SU-DHL-6 (cell line): ENCODE measurements at regions not wholly inside any gene's neighbourhood (a gene's known extent, or its start where the extent isn't known, plus 50 kb on each side); places are given as distances from the start of the nearest gene placed in this dataset.

Source experiments
- H2AFZ ChIP-seq: fragments of 200-600 bp; sonication (generic); 2 replicates; pipeline ENCODE4 v1.6.1; 2014; ENCODE audit warnings: low read depth, mild to moderate bottlenecking, moderate library complexity, mixed read lengths, antibody characterized with exemption, low read length; ENCODE audit not compliant: severe bottlenecking
- H3F3A ChIP-seq: fragments of 200-600 bp; shearing (Covaris generic); 2 replicates; pipeline ENCODE4 v1.6.0; 2016; ENCODE audit warnings: antibody characterized with exemption, mild to moderate bottlenecking; ENCODE audit not compliant: insufficient read depth
- H3K27ac ChIP-seq: fragments of 200-600 bp; sonication (generic); 2 replicates; pipeline ENCODE4 v1.5.1; 2016; ENCODE audit warnings: low read depth, mild to moderate bottlenecking, low read length, moderate library complexity, mixed read lengths
- H3K27me3 ChIP-seq: fragments of 200-600 bp; sonication (generic), shearing (Covaris generic); 2 replicates; pipeline ENCODE4 v1.6.0; 2014; ENCODE audit warnings: mild to moderate bottlenecking, low read length
- H3K36me3 ChIP-seq: fragments of 200-600 bp; sonication (generic); 2 replicates; pipeline ENCODE4 v1.6.1; 2014; ENCODE audit warnings: mild to moderate bottlenecking, low read length, mixed read lengths
- H3K4me2 ChIP-seq: fragments of 300-600, 200-600 bp; shearing (Covaris generic), sonication (generic); 2 replicates; pipeline ENCODE4 v1.6.0; 2014; ENCODE audit warnings: low read length, low read depth, mild to moderate bottlenecking; ENCODE audit not compliant: poor library complexity, severe bottlenecking
- H3K4me3 ChIP-seq: fragments of 200-600 bp; sonication (generic); 2 replicates; pipeline ENCODE4 v1.5.1; 2014; ENCODE audit warnings: antibody characterized with exemption, low read length, mild to moderate bottlenecking, mixed read lengths; ENCODE audit not compliant: insufficient read depth, poor library complexity, severe bottlenecking
- H3K79me2 ChIP-seq: fragments of 200-600 bp; sonication (generic); 2 replicates; pipeline ENCODE4 v1.6.1; 2014; ENCODE audit warnings: mild to moderate bottlenecking, low read length, moderate library complexity; ENCODE audit not compliant: insufficient read depth
- H3K9ac ChIP-seq: fragments of 200-600 bp; sonication (generic); 2 replicates; pipeline ENCODE4 v1.7.0; 2014; ENCODE audit warnings: mild to moderate bottlenecking, low read length
- H3K9me2 ChIP-seq: fragments of 200-600 bp; sonication (generic); replicated peaks from 2 replicates; pipeline ENCODE4 v1.6.1; 2014; ENCODE audit warnings: low read length; ENCODE audit not compliant: insufficient read depth
- H3K9me3 ChIP-seq: fragments of 200-600 bp; sonication (generic); 2 replicates; pipeline ENCODE4 v1.6.1; 2014; ENCODE audit warnings: low read length, mixed read lengths; ENCODE audit not compliant: insufficient read depth
- H4K20me1 ChIP-seq: fragments of 200-600 bp; sonication (generic); 2 replicates; pipeline ENCODE4 v1.6.1; 2014; ENCODE audit warnings: low read depth, mild to moderate bottlenecking, antibody characterized with exemption, low read length, moderate library complexity, mixed read lengths
- EZH2phosphoT487 ChIP-seq: fragments of 200-600 bp; sonication (generic), shearing (Covaris generic); conservative IDR thresholded peaks from 2 replicates; pipeline ENCODE4 v1.6.1; 2018; ENCODE audit warnings: mild to moderate bottlenecking, antibody characterized with exemption, low read length, moderate library complexity, mixed read lengths
- TF ChIP-seq, protein P1 (sequence below): fragments of 200-600 bp; sonication (generic); IDR thresholded peaks from one replicate; pipeline ENCODE4 v1.5.1; 2017; ENCODE audit warnings: antibody characterized with exemption, mild to moderate bottlenecking, low read length, moderate library complexity; ENCODE audit not compliant: insufficient read depth, poor library complexity, severe bottlenecking

DNA sequence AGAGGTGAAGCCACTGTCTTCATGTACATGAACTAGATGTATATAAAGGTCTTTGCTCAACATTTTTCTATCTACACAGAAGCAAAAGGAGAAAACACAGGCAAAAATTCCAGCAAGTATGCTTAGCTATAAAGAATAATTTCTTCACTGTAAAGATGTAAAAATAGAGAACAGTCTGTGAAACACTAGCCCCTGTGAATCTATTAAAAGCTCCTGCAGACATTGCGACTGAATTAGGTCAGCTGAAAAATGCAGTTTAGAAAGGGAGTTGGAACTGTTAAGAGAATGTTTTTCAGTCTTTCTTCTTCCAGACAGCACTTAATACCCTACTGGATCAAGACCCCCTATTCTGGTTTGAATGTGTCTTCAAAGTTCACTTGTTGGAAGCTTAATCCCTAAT, 291.5 kb downstream of the KBTBD8 start:
- Histone ChIP-seq H3F3A (no peaks in the 10 kb centered on the region), H4K20me1 (no peaks in the 10 kb centered on the region)
- TF ChIP-seq EZH2phosphoT487: no peak
- TF ChIP-seq, protein P1, sequence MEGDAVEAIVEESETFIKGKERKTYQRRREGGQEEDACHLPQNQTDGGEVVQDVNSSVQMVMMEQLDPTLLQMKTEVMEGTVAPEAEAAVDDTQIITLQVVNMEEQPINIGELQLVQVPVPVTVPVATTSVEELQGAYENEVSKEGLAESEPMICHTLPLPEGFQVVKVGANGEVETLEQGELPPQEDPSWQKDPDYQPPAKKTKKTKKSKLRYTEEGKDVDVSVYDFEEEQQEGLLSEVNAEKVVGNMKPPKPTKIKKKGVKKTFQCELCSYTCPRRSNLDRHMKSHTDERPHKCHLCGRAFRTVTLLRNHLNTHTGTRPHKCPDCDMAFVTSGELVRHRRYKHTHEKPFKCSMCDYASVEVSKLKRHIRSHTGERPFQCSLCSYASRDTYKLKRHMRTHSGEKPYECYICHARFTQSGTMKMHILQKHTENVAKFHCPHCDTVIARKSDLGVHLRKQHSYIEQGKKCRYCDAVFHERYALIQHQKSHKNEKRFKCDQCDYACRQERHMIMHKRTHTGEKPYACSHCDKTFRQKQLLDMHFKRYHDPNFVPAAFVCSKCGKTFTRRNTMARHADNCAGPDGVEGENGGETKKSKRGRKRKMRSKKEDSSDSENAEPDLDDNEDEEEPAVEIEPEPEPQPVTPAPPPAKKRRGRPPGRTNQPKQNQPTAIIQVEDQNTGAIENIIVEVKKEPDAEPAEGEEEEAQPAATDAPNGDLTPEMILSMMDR: no peak

GRCh38 chr3:67290438-67290837, 292.3 kb downstream of the KBTBD8 start:
- H3K4me2 ChIP-seq: no peak overlapping the region
- no peaks in the 10 kb centered on the region for H3K79me2 ChIP-seq
- H4K20me1 ChIP-seq: no peaks in the 10 kb centered on the region
- no peak overlapping the region for H3K27ac ChIP-seq
- H3K9me3 ChIP-seq: no peaks in the 10 kb centered on the region
- no peak overlapping the region for H3K9ac ChIP-seq
- no peaks in the 10 kb centered on the region for H3F3A ChIP-seq
- H3K4me3 ChIP-seq: no peak overlapping the region
- no peaks in the 10 kb centered on the region for H3K36me3 ChIP-seq
- no peak overlapping the region for H2AFZ ChIP-seq
- H3K9me2 ChIP-seq: no peaks in the 10 kb centered on the region
- no peak for TF ChIP-seq EZH2phosphoT487
- TF ChIP-seq, protein P1: no peak
- no peaks in the 10 kb centered on the region for H3K27me3 ChIP-seq

More for the DNA sequence above, 291.5 kb downstream of the KBTBD8 start:
- Histone ChIP-seq H3K79me2 (no peaks in the 10 kb centered on the region), H3K4me3 (no peak overlapping the region), H3K27ac (no peak overlapping the region), H3K9me2 (no peaks in the 10 kb centered on the region), H3K36me3 (no peaks in the 10 kb centered on the region), H3K9ac (no peak overlapping the region), H3K27me3 (no peaks in the 10 kb centered on the region), H3K9me3 (no peaks in the 10 kb centered on the region), H3K4me2 (no peak overlapping the region), H2AFZ (no peak overlapping the region)

GRCh38 chr3:67291287-67292252, 293.5 kb downstream of the KBTBD8 start:
- no peaks in the 10 kb centered on the region for H3K27me3 ChIP-seq
- H3F3A ChIP-seq: no peaks in the 10 kb centered on the region
- H3K9me2 ChIP-seq: no peaks in the 10 kb centered on the region
- TF ChIP-seq, protein P1: no peak
- TF ChIP-seq EZH2phosphoT487: no peak
- H3K79me2 ChIP-seq: no peaks in the 10 kb centered on the region
- no peak overlapping the region for H3K4me2 ChIP-seq
- H3K9ac ChIP-seq: no peak overlapping the region
- H3K4me3 ChIP-seq: no peak overlapping the region
- H2AFZ ChIP-seq: no peak overlapping the region
- H4K20me1 ChIP-seq: no peaks in the 10 kb centered on the region
- no peaks in the 10 kb centered on the region for H3K36me3 ChIP-seq
- no peaks in the 10 kb centered on the region for H3K9me3 ChIP-seq
- H3K27ac ChIP-seq: no peak overlapping the region
